Mucosa of descending colon (tissue), 3 donors: ENCODE measurements at regions not wholly inside any gene's neighbourhood (a gene's known extent, or its start where the extent isn't known, plus 50 kb on each side); places are given as distances from the start of the nearest gene placed in this dataset.
"Not testable (repeated sequence)": the region's sequence is repeated elsewhere in the genome, so short reads cannot be mapped to it uniquely, and the experiment has no call there.

Experiments
- ATAC-seq: fragments of 200-7000 bp; cut with Tn5 transposase; one replicate; pipeline ENCODE4 v1.9.1; 2020; ENCODE audit warnings: mild to moderate bottlenecking, moderate library complexity
- DNase-seq, 3 donors: peaks; one replicate each; pipeline ENCODE4 v3.0.0-alpha.2; 2020
- H3K36me3 ChIP-seq: fragments of 200-600 bp; one replicate; pipeline ENCODE4 v1.8.0; 2021; ENCODE audit warnings: low read depth, mild to moderate bottlenecking
- H3K4me1 ChIP-seq: fragments of 200-600 bp; one replicate; pipeline ENCODE4 v1.8.0; 2021; ENCODE audit warnings: low read depth, mild to moderate bottlenecking
- H3K4me3 ChIP-seq: fragments of 200-600 bp; one replicate; pipeline ENCODE4 v1.8.0; 2021; ENCODE audit warnings: mild to moderate bottlenecking
- H3K9me3 ChIP-seq: fragments of 200-600 bp; one replicate; pipeline ENCODE4 v1.8.0; 2021; ENCODE audit warnings: mild to moderate bottlenecking
- CTCF ChIP-seq: fragments of 200-600 bp; IDR thresholded peaks from one replicate; pipeline ENCODE4 v1.8.0; 2022; ENCODE audit warnings: antibody characterized with exemption, mild to moderate bottlenecking
- intact Hi-C, 2 donors: fragments of 100-400 bp; cut with DNase I in 1 of 2; cut with micrococcal nuclease in 1 of 2; formaldehyde crosslinking; loops; one replicate each; pipeline versions ENCODE4 v1.11.0 to v1.11.1; 2022; cut with DNase I, micrococcal nuclease
- donor health status: DM: no; HTN: no; CAD: no; lungs with moderate emphysema.
- donor health status: DM: no; HTN: no; CAD: no.
- donor health status: DM: no; HTN: yes; CAD: no.

- Histone ChIP-seq H3K9me3 (no peaks in the 10 kb centered on the region), H3K36me3 (no peaks in the 10 kb centered on the region), H3K4me3 (no peak overlapping the region), H3K4me1 (no peaks in the 10 kb centered on the region)
- TF ChIP-seq CTCF, result no peak
- DNase-seq (peak in 1 of 3 donors; percentile 36), ATAC-seq (peak; percentile 9)
- intact Hi-C loops, result no loop called here
Measured at GRCh38 chr12:86600664-86601231, 344.6 kb upstream of the MGAT4C start.

DNA sequence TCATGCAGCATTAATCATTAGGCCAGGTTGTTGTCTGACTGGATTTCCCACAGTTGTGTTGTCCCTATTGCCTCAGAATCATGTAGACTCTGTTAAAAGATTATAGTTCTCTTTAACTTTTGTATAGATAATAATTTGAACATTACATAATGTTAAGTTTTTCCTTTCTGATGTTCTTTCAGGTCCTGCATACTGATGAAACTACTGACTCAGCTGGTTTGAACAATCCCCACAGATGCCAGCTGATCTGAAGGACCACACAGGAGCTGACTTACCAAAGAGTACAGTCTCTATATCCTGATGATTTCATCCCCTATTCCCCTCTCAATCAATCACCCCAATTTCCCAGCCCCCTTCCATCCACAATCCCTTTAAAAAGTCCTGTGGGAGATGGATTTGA is 341.2 kb upstream of the MGAT4C start:
- ATAC-seq, result no peak

GRCh38 chr12:86590296-86590695 is 334.1 kb upstream of the MGAT4C start:
- Histone ChIP-seq H3K36me3 (no peaks in the 10 kb centered on the region), H3K4me3 (no peak overlapping the region), H3K9me3 (no peaks in the 10 kb centered on the region), H3K4me1 (no peaks in the 10 kb centered on the region)
- intact Hi-C loops, result no loop called here
- no peak for DNase-seq
- no peak for ATAC-seq
- no peak for TF ChIP-seq CTCF

More for the DNA sequence above, 341.2 kb upstream of the MGAT4C start:
- no peak for TF ChIP-seq CTCF
- intact Hi-C loops, result no loop called here
- Histone ChIP-seq H3K36me3 (no peaks in the 10 kb centered on the region), H3K4me3 (no peak overlapping the region), H3K4me1 (no peaks in the 10 kb centered on the region), H3K9me3 (no peaks in the 10 kb centered on the region)
- DNase-seq, result no peak

- no peaks in the 10 kb centered on the region for H3K9me3 ChIP-seq
- DNase-seq (no peak), ATAC-seq (no peak)
- no peak overlapping the region for H3K4me3 ChIP-seq
- intact Hi-C loops, result no loop called here
- no peaks in the 10 kb centered on the region for H3K36me3 ChIP-seq
- no peaks in the 10 kb centered on the region for H3K4me1 ChIP-seq
- no peak for TF ChIP-seq CTCF
Measured at GRCh38 chr12:86574143-86574542, 318.0 kb upstream of the MGAT4C start.

DNA sequence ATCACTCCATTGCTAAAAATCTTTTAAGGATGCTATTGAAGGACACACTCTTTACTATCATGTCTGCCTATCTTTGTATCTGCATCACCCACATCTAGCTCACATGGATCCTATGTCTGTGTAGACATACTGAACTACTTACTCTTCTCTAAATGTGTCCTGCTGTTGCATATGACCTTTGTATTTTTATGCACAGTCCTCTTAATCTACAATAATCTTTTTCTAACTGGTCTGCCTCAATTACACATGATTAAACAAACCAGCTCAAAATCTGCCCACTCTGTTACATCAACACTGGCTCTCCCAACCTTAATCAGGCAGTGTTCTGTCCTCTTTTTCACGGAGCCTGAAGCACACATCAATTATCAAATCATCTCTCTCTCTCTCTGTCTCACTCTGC is 316.3 kb upstream of the MGAT4C start:
- Histone ChIP-seq H3K36me3 (no peaks in the 10 kb centered on the region), H3K4me3 (no peak overlapping the region), H3K9me3 (no peaks in the 10 kb centered on the region), H3K4me1 (no peaks in the 10 kb centered on the region)
- no peak for TF ChIP-seq CTCF
- DNase-seq (no peak), ATAC-seq (no peak)
- intact Hi-C loops, result no loop called here

DNA sequence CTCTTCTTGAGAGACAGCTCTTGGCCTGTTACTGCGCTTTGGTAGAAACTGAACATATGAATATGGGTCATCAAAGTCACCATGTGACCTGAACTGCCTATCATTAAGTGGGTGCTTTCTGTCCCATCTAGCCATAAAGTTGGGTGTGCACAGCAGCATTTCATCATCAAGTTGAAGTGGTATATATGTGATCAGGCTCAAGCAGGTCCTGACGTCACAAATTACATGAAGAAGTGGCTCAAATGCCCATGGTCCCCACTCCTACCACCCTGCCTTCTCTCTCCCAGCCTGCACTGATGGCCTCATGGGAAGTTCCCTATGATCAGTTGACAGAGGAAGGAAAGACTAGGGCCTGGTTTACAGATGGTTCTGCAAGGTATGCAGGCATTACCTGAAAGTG is 308.8 kb upstream of the MGAT4C start:
- no peaks in the 10 kb centered on the region for H3K36me3 ChIP-seq
- ATAC-seq, result no peak
- TF ChIP-seq CTCF, result no peak
- no peaks in the 10 kb centered on the region for H3K9me3 ChIP-seq
- intact Hi-C loops, result no loop called here
- H3K4me3 ChIP-seq, result no peak overlapping the region
- H3K4me1 ChIP-seq, result no peaks in the 10 kb centered on the region
- no peak for DNase-seq

GRCh38 chr12:86555491-86555890 is 299.3 kb upstream of the MGAT4C start:
- H3K36me3 ChIP-seq, H3K4me1 ChIP-seq, ATAC-seq, intact Hi-C loops, DNase-seq, H3K4me3 ChIP-seq, H3K9me3 ChIP-seq: not testable (repeated sequence)
